Activated B cell treated with CpG ODN at 0.5 μM for 24 hours (primary cell): ENCODE measurements at regions not wholly inside any gene's neighbourhood (a gene's known extent, or its start where the extent isn't known, plus 50 kb on each side); places are given as distances from the start of the nearest gene placed in this dataset.

ENCODE experiments used
- ATAC-seq: fragments of 200-7000 bp; cut with Tn5 transposase; one replicate; pipeline ENCODE4 v1.10.0; 2021; ENCODE audit warnings: low read depth, mild to moderate bottlenecking, moderate library complexity
- CTCF ChIA-PET: fragments of 350-600 bp; sonication (Branson Sonifier 250); formaldehyde crosslinking; loops from one replicate; lab custom pipeline; 2021; ENCODE audit warnings: antibody characterized with exemption; lab: Charles Lee
- POLR2A ChIA-PET: fragments of 350-600 bp; sonication (Branson Sonifier 250); formaldehyde crosslinking; loops from one replicate; lab custom pipeline; 2021; ENCODE audit warnings: antibody characterized with exemption; lab: Charles Lee
- DNase-seq: peaks from one replicate; pipeline ENCODE4 v3.0.0; 2022
- H3K27ac Mint-ChIP-seq: one replicate; pipeline ENCODE4 v1.8.0; 2020; ENCODE audit warnings: mixed read lengths
- H3K27me3 Mint-ChIP-seq: one replicate; pipeline ENCODE4 v1.8.0; 2021; ENCODE audit warnings: mixed read lengths
- H3K36me3 Mint-ChIP-seq: one replicate; pipeline ENCODE4 v1.8.0; 2021; ENCODE audit warnings: low read depth, mixed read lengths
- H3K4me1 Mint-ChIP-seq: one replicate; pipeline ENCODE4 v1.8.0; 2021; ENCODE audit warnings: mixed read lengths
- H3K4me3 Mint-ChIP-seq: one replicate; pipeline ENCODE4 v1.8.0; 2020; ENCODE audit warnings: mild to moderate bottlenecking, mixed read lengths
- H3K9me3 Mint-ChIP-seq: one replicate; pipeline ENCODE4 v1.8.0; 2020; ENCODE audit warnings: mixed read lengths
- CTCF ChIP-seq: fragments of 200-600 bp; IDR thresholded peaks from one replicate; pipeline ENCODE4 v1.8.0; 2022; ENCODE audit warnings: antibody characterized with exemption, mild to moderate bottlenecking
- intact Hi-C: fragments of 100-400 bp; cut with micrococcal nuclease; formaldehyde crosslinking; loops from one replicate; pipeline ENCODE4 v1.15.1; 2024

DNA sequence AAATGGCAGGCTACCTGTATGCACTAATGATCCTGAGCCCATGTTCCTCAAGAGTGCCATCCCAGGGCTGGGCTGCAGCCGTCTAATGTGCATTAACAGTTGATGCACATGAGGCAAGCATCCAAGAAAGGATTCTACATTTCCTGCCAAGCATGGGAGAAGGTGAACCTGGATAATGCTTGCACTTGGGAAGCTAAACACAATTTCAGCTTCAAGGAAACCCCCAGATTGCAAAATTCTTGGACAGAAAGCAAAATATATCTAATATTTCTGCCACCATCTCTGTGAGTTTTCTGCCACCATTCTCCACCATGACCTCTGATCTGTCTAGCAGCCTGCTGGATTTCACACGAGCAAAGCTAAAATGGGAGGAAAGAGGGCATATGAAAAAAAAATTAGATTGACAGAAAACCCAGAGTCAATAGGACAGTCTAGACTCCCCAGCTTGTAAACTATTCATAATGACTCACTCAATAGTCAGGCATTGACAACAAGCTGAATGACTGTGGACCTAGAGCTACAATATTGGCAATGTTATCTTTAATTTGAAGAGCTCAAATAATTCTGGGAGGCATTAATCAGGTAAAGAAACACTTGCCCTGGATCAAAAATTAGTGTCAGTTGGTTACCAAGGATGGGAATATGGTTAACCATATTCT is 91.9 kb upstream of the BCL2L14 start:
- H3K27me3 Mint-ChIP-seq, result no peaks in the 10 kb centered on the region
- H3K4me3 Mint-ChIP-seq, result no peak overlapping the region
- no peak for DNase-seq
- ChIA-PET POLR2A (interaction anchor here (0.5 to 0.9 kb wide), 2 partner anchors 32 to 71 kb away, joined by 3 read pairs; no protein-coding TSS in a partner anchor), CTCF (interaction anchor here (1.3 kb wide), 1 partner anchor 54 kb away, joined by 5 read pairs; no protein-coding TSS in a partner anchor)
- no peak for ATAC-seq
- H3K36me3 Mint-ChIP-seq, result no peaks in the 10 kb centered on the region
- intact Hi-C loops, result no loop called here
- H3K9me3 Mint-ChIP-seq, result no peaks in the 10 kb centered on the region
- H3K4me1 Mint-ChIP-seq, result peaks cover 18% of the 10 kb centered on the region
- H3K27ac Mint-ChIP-seq, result no peak overlapping the region
- no peak for TF ChIP-seq CTCF

- TF ChIP-seq CTCF, result no peak
- H3K4me3 Mint-ChIP-seq, result no peak overlapping the region
Observed at GRCh38 chr12:11980115-11980514, 90.6 kb upstream of the BCL2L14 start.

GRCh38 chr12:11981121-11981733 is 89.5 kb upstream of the BCL2L14 start:
- H3K36me3 Mint-ChIP-seq, result no peaks in the 10 kb centered on the region
- no peaks in the 10 kb centered on the region for H3K9me3 Mint-ChIP-seq
- no peak for DNase-seq
- TF ChIP-seq CTCF, result no peak
- peak; percentile 68 for ATAC-seq
- peaks cover 18% of the 10 kb centered on the region for H3K4me1 Mint-ChIP-seq
- H3K27ac Mint-ChIP-seq, result peak overlapping the region; percentile 0
- ChIA-PET POLR2A (interaction anchor here (1.1 kb wide), 1 partner anchor 30 kb away, joined by 3 read pairs; no protein-coding TSS in a partner anchor), CTCF (no interaction called here)
- intact Hi-C loops, result no loop called here
- H3K4me3 Mint-ChIP-seq, result no peak overlapping the region
- H3K27me3 Mint-ChIP-seq, result no peaks in the 10 kb centered on the region

More at GRCh38 chr12:11980115-11980514, 90.6 kb upstream of the BCL2L14 start:
- peaks cover 18% of the 10 kb centered on the region for H3K4me1 Mint-ChIP-seq
- DNase-seq, result no peak
- no peak for ATAC-seq
- H3K27me3 Mint-ChIP-seq, result no peaks in the 10 kb centered on the region
- ChIA-PET POLR2A (no interaction called here), CTCF (no interaction called here)
- intact Hi-C loops, result no loop called here
- H3K9me3 Mint-ChIP-seq, result no peaks in the 10 kb centered on the region
- H3K36me3 Mint-ChIP-seq, result no peaks in the 10 kb centered on the region
- H3K27ac Mint-ChIP-seq, result peak overlapping the region; percentile 19

DNA sequence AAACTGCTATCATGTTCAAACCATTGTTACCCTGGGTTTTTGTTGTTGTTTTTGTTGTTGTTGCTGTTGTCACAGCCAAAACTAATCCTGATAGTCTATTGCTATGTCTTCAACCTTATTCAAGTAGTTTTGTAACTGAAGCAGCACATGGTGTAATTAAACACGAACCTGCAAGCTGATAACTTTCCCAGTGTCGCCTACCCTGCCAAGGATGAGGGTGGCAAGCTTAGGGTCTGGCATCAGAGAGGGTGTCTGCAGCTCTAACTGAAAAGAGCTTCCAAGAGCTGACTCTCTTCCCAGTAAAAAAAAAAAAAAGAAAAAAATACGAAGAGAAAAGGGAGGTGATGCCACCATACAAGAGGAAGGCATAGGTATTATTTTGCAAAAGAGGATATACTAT is 86.3 kb upstream of the BCL2L14 start:
- Mint-ChIP-seq H3K4me1 (peaks cover 18% of the 10 kb centered on the region), H3K9me3 (no peaks in the 10 kb centered on the region), H3K27me3 (no peaks in the 10 kb centered on the region), H3K27ac (no peak overlapping the region), H3K36me3 (no peaks in the 10 kb centered on the region), H3K4me3 (no peak overlapping the region)
- intact Hi-C loops, result no loop called here
- ChIA-PET CTCF (interaction anchor here (0.6 kb wide), 1 partner anchor 165 kb away, joined by 3 read pairs; no protein-coding TSS in a partner anchor), POLR2A (no interaction called here)
- ATAC-seq, result no peak
- no peak for TF ChIP-seq CTCF
- DNase-seq, result no peak

GRCh38 chr12:11986165-11986564 is 84.6 kb upstream of the BCL2L14 start:
- no peak for TF ChIP-seq CTCF

More at GRCh38 chr12:11986165-11986564, 84.6 kb upstream of the BCL2L14 start:
- no peaks in the 10 kb centered on the region for H3K9me3 Mint-ChIP-seq
- H3K27me3 Mint-ChIP-seq, result no peaks in the 10 kb centered on the region
- ChIA-PET POLR2A (interaction anchor here (0.7 kb wide), 1 partner anchor 24 kb away, joined by 4 read pairs; no protein-coding TSS in a partner anchor), CTCF (no interaction called here)
- H3K27ac Mint-ChIP-seq, result no peak overlapping the region
- H3K4me1 Mint-ChIP-seq, result peaks cover 7% of the 10 kb centered on the region
- intact Hi-C loops, result no loop called here
- no peaks in the 10 kb centered on the region for H3K36me3 Mint-ChIP-seq
- DNase-seq (no peak), ATAC-seq (no peak)
- no peak overlapping the region for H3K4me3 Mint-ChIP-seq
